ENCODE measurements at regions not wholly inside any gene's neighbourhood (a gene's known extent, or its start where the extent isn't known, plus 50 kb on each side); places are given as distances from the start of the nearest gene placed in this dataset.
A peak's percentile ranks its signal among the peaks of the same experiment; 100 is the strongest.

- Histone ChIP-seq H3K56ac (ENCODE audit: insufficient read length, low read depth, low read length) (no peak overlapping the region), H3K79me1 (ENCODE audit: insufficient read depth, low read depth, low read length, poor library complexity, severe bottlenecking) (no peaks in the 10 kb centered on the region), H3T11ph (ENCODE audit: low read length) (no peak overlapping the region), H3K14ac (ENCODE audit: insufficient read depth, low read length) (no peak overlapping the region), H2BK5ac (ENCODE audit: insufficient read length, low read length) (no peak overlapping the region), H3K4ac (ENCODE audit: low read depth, low read length) (no peak overlapping the region), H3K18ac (ENCODE audit: insufficient read length, low read depth, low read length) (no peak overlapping the region), H3K27me3 (ENCODE audit: insufficient read depth, low read length) (no peaks in the 10 kb centered on the region), H4K5ac (ENCODE audit: insufficient read length, low read depth, low read length) (no peak overlapping the region), H3K23me2 (ENCODE audit: insufficient read length, low read depth, low read length, poor library complexity, severe bottlenecking) (no peaks in the 10 kb centered on the region), H3K79me2 (ENCODE audit: insufficient read depth, low read length) (no peaks in the 10 kb centered on the region), H2AK5ac (ENCODE audit: insufficient read length, low read length) (no peak overlapping the region), H4K20me1 (ENCODE audit: control insufficient read depth, insufficient read depth, insufficient read length) (no peaks in the 10 kb centered on the region), H4K91ac (ENCODE audit: insufficient read length, low read depth, low read length) (no peak overlapping the region), H4K8ac (replicated peaks; ENCODE audit: insufficient read length, low read depth, low read length) (no peak overlapping the region), H3K4me2 (ENCODE audit: insufficient read depth, insufficient read length, low read length) (peak overlapping the region; percentile 10), H3K23ac (ENCODE audit: insufficient read length, low read depth, low read length) (no peak overlapping the region), H2BK12ac (ENCODE audit: insufficient read length, low read depth, low read length) (no peak overlapping the region), H3K9ac (ENCODE audit: extremely low read depth, insufficient read length, low read length) (no peak overlapping the region), H2BK20ac (ENCODE audit: low read depth, low read length, poor library complexity, severe bottlenecking) (no peak overlapping the region), H3K4me1 (ENCODE audit: insufficient read depth, low read length) (peaks cover 3% of the 10 kb centered on the region; the same call in 1 of the 2 replicates), H2BK15ac (ENCODE audit: low read depth, low read length) (no peak overlapping the region), H2AFZ (ENCODE audit: low read length) (no peak overlapping the region), H3K27ac (ENCODE audit: insufficient read length, low read depth, low read length) (peak overlapping the region; percentile 70), H3K9me3 (ENCODE audit: control insufficient read depth, low read depth, low read length) (peaks cover 8% of the 10 kb centered on the region), H2BK120ac (ENCODE audit: low read depth, low read length, poor library complexity, severe bottlenecking) (no peak overlapping the region)
- H3K36me3 Mint-ChIP-seq (ENCODE audit: insufficient read depth in 1 of 3, low read depth in 3 of 3), result peaks cover 16 to 20% (median 17%) of the 10 kb centered on the region in 3 experiments
- peak; percentile 52 for DNase-seq
- peaks cover 15 to 22% of the 10 kb centered on the region in 2 experiments; a peak in 4 of 5 replicates for H3K9me3 Mint-ChIP-seq
- TF ChIP-seq CTCF (conservative IDR thresholded peaks at IDR 0.05), result peak; percentile 44; the same call in 2 of the 3 replicates
- WGBS (ENCODE audit: extremely low coverage, insufficient read length, low lambda C conversion rate), result no CpG with 5 or more reads among the region's 5 CpGs
- no peak overlapping the region for H3K4me3 Mint-ChIP-seq
- H3K4me1 Mint-ChIP-seq, result peaks cover 22 to 23% of the 10 kb centered on the region in 2 experiments
- H3K27me3 Mint-ChIP-seq (ENCODE audit: low read depth), result no peaks in the 10 kb centered on the region
- H3K27ac Mint-ChIP-seq, result peak overlapping the region; percentile 8 to 50 (median 33); a peak in 4 of 7 replicates
Observed at GRCh38 chr2:153543635-153544071, 65.1 kb upstream of the RPRM start.
